ENCODE measurements at regions not wholly inside any gene's neighbourhood (a gene's known extent, or its start where the extent isn't known, plus 50 kb on each side); places are given as distances from the start of the nearest gene placed in this dataset.

GRCh38 chr3:40827942-40828688 lies 303.4 kb downstream of the ZNF621 start:
- DNase-seq: no peak

- DNase-seq: no peak
These were observed 304.1 kb downstream of the ZNF621 start for GRCh38 chr3:40828741-40829415.

GRCh38 chr3:40829876-40830275 lies 305.1 kb downstream of the ZNF621 start:
- no peak for DNase-seq

- DNase-seq: no peak
These were observed 312.5 kb downstream of the ZNF621 start for GRCh38 chr3:40837300-40837699.

GRCh38 chr3:40841131-40841530 lies 316.4 kb downstream of the ZNF621 start:
- DNase-seq: no peak

GRCh38 chr3:40841570-40842109 lies 316.9 kb downstream of the ZNF621 start:
- DNase-seq: no peak

GRCh38 chr3:40842714-40843113 lies 318.0 kb downstream of the ZNF621 start:
- no peak for DNase-seq

- DNase-seq: no peak
These were observed 318.5 kb downstream of the ZNF621 start for GRCh38 chr3:40843208-40843624.

- no peak for DNase-seq
These were observed 319.2 kb downstream of the ZNF621 start for GRCh38 chr3:40843851-40844548.

- no peak for DNase-seq
These were observed 320.1 kb downstream of the ZNF621 start for GRCh38 chr3:40844896-40845295.

GRCh38 chr3:40845447-40845846 lies 320.7 kb downstream of the ZNF621 start:
- no peak for DNase-seq

- DNase-seq: no peak
These were observed 321.2 kb downstream of the ZNF621 start for GRCh38 chr3:40845916-40846315.

- no peak for DNase-seq
These were observed 321.7 kb downstream of the ZNF621 start for GRCh38 chr3:40846451-40846850.

GRCh38 chr3:40847551-40847992 lies 322.8 kb downstream of the ZNF621 start:
- DNase-seq: no peak

GRCh38 chr3:40848421-40848820 lies 323.7 kb downstream of the ZNF621 start:
- no peak for DNase-seq

- no peak for DNase-seq
These were observed 326.1 kb downstream of the ZNF621 start for GRCh38 chr3:40850861-40851260.

GRCh38 chr3:40851836-40852235 lies 327.1 kb downstream of the ZNF621 start:
- DNase-seq: no peak

- no peak for DNase-seq
These were observed 328.0 kb downstream of the ZNF621 start for GRCh38 chr3:40852712-40853111.

GRCh38 chr3:40853474-40853873 lies 328.7 kb downstream of the ZNF621 start:
- DNase-seq: no peak

GRCh38 chr3:40855871-40856270 lies 331.1 kb downstream of the ZNF621 start:
- no peak for DNase-seq

- no peak for DNase-seq
These were observed 333.8 kb downstream of the ZNF621 start for GRCh38 chr3:40858364-40859115.

- DNase-seq: no peak
These were observed 336.4 kb upstream of the CTNNB1 start for GRCh38 chr3:40862946-40863345.

Measured in activated CD4-positive, alpha-beta T cell treated with anti-CD3 and anti-CD28 coated beads, Interleukin-2, amount 50 U/mL, for 16 hours (primary cell).